Uterus (tissue), 3 donors: ENCODE measurements at regions not wholly inside any gene's neighbourhood (a gene's known extent, or its start where the extent isn't known, plus 50 kb on each side); places are given as distances from the start of the nearest gene placed in this dataset.
"Not testable (repeated sequence)": the region's sequence is repeated elsewhere in the genome, so short reads cannot be mapped to it uniquely, and the experiment has no call there.

Experiments
- DNase-seq, 2 donors: peaks; one replicate each; pipeline ENCODE4 v3.0.0-alpha.2; 2019 to 2020
- H3K27ac ChIP-seq, 2 donors: fragments of 200-600 bp; sonication (generic); 1 replicate in 1 of 2; 2 replicates in 1 of 2; pipeline ENCODE4 v1.5.1; 2016 to 2018
- H3K27me3 ChIP-seq, 2 donors: fragments of 200-600 bp; sonication (generic); one replicate each; pipeline ENCODE4 v1.5.1; 2018 to 2019; ENCODE audit warnings: control low read depth in 1 of 2
- H3K36me3 ChIP-seq, 2 donors: fragments of 200-600 bp; sonication (generic); one replicate each; pipeline ENCODE4 v1.5.1; 2019; ENCODE audit warnings: control low read depth in 1 of 2
- H3K4me1 ChIP-seq, 2 donors: fragments of 200-600 bp; sonication (generic); one replicate each; pipeline ENCODE4 v1.5.1; 2018 to 2019; ENCODE audit warnings: control low read depth in 1 of 2
- H3K4me3 ChIP-seq, 2 donors: fragments of 200-600 bp; sonication (generic); 1 replicate in 1 of 2; 2 replicates in 1 of 2; pipeline ENCODE4 v1.5.1; 2018 to 2019; ENCODE audit warnings: mild to moderate bottlenecking in 1 of 2
- H3K9me3 ChIP-seq, 2 donors: fragments of 200-600 bp; sonication (generic); one replicate each; pipeline ENCODE4 v1.5.1; 2019; ENCODE audit warnings: control low read depth in 1 of 2
- POLR2A ChIP-seq, 2 donors: fragments of 450-650 bp; IDR thresholded peaks; one replicate each; pipeline ENCODE4 v1.6.1; 2016; ENCODE audit warnings: antibody characterized with exemption in 2 of 2, mild to moderate bottlenecking in 1 of 2, moderate library complexity in 1 of 2
- intact Hi-C: fragments of 100-400 bp; cut with DNase I; formaldehyde crosslinking; loops from one replicate; pipeline ENCODE4 v1.15.1; 2023; ENCODE audit warnings: low total_unique reads
- TF ChIP-seq, protein P1 (sequence below), 4 experiments: fragments of 200-600 bp in 2 of 4; fragments of 450-650 bp in 2 of 4; sonication (generic) in 2 of 4; IDR thresholded peaks; one replicate each; pipeline ENCODE4 v1.5.1; 2016 to 2019; ENCODE audit warnings: antibody characterized with exemption in 4 of 4, mild to moderate bottlenecking in 2 of 4, moderate library complexity in 1 of 4
- donor health status: DM: yes; HTN: yes; CAD: no.

DNA sequence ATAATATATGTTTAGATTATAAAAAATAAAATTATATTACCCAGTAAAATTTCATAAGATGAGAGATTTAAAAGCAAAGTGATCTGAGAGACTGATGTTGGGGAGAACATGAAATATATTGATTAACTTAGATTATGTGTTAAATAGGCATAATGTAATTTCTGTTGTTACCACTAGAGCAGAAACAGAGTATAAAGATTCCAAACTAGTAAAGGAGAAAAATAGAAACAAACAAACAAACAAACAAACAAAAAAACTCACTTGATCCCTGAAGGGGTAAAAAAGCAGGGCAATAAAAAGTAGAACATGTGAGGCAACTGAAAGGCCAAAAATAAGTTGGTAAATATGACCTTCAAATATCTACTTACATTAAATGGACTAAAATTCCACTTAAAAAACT, 640.4 kb upstream of the RGS18 start:
- no peak for DNase-seq
- intact Hi-C loops = no loop called here
- no peaks in the 10 kb centered on the region for H3K36me3 ChIP-seq
- no peaks in the 10 kb centered on the region for H3K27me3 ChIP-seq
- TF ChIP-seq POLR2A (IDR thresholded peaks at IDR 0.05) = no peak
- TF ChIP-seq, protein P1, sequence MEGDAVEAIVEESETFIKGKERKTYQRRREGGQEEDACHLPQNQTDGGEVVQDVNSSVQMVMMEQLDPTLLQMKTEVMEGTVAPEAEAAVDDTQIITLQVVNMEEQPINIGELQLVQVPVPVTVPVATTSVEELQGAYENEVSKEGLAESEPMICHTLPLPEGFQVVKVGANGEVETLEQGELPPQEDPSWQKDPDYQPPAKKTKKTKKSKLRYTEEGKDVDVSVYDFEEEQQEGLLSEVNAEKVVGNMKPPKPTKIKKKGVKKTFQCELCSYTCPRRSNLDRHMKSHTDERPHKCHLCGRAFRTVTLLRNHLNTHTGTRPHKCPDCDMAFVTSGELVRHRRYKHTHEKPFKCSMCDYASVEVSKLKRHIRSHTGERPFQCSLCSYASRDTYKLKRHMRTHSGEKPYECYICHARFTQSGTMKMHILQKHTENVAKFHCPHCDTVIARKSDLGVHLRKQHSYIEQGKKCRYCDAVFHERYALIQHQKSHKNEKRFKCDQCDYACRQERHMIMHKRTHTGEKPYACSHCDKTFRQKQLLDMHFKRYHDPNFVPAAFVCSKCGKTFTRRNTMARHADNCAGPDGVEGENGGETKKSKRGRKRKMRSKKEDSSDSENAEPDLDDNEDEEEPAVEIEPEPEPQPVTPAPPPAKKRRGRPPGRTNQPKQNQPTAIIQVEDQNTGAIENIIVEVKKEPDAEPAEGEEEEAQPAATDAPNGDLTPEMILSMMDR (IDR thresholded peaks at IDR 0.05) = no peak
- H3K9me3 ChIP-seq = no peaks in the 10 kb centered on the region
- H3K4me1 ChIP-seq = no peaks in the 10 kb centered on the region
- no peak overlapping the region for H3K27ac ChIP-seq
- H3K4me3 ChIP-seq = no peak overlapping the region

DNA sequence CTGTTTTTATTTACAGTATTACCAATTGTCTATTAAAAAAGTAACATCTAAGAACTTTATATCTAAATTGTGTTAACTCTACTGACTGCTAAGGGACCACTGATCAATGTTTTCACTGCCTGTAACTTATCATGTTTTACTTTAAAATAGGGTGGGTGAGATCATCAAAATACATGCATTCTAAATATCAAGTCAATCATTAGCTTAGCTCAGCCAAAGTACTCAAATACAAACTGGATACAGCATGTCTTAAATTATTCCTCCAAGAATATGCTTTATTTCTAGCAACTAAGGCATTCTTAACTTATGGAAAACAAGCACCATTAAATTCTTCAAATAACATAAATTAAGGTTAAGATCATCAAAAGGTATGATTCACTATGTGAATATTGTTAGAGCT, 638.7 kb upstream of the RGS18 start:
- H3K9me3 ChIP-seq = no peaks in the 10 kb centered on the region
- TF ChIP-seq POLR2A (IDR thresholded peaks at IDR 0.05) = no peak
- TF ChIP-seq, protein P1 (IDR thresholded peaks at IDR 0.05) = no peak
- no peaks in the 10 kb centered on the region for H3K36me3 ChIP-seq
- H3K4me3 ChIP-seq = no peak overlapping the region
- no peaks in the 10 kb centered on the region for H3K4me1 ChIP-seq
- no peak for DNase-seq
- intact Hi-C loops = no loop called here
- H3K27ac ChIP-seq = no peak overlapping the region
- no peaks in the 10 kb centered on the region for H3K27me3 ChIP-seq

DNA sequence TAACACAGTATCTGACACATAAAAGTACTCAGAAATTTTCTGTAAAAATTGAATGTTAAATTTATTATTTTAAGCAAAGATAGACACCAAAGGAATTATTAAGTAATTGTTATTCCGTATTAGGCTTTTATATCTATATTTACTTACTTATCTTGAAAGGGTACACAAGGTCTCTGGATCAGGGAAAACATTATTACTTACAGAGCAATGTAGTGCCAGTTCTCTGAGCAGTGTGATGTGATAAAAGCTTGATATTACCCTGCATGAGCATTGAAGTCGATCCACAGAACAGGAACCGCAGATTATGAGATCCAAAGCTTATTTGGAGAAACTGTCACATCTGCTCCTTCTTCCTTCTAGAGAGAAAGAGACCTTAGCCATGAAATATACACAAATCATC, 637.9 kb upstream of the RGS18 start:
- no peak for DNase-seq
- Histone ChIP-seq H3K4me1 (no peaks in the 10 kb centered on the region), H3K4me3 (no peak overlapping the region), H3K27me3 (no peaks in the 10 kb centered on the region), H3K27ac (no peak overlapping the region), H3K36me3 (no peaks in the 10 kb centered on the region), H3K9me3 (no peaks in the 10 kb centered on the region)
- intact Hi-C loops = no loop called here
- TF ChIP-seq POLR2A (IDR thresholded peaks at IDR 0.05) = no peak
- TF ChIP-seq, protein P1 (IDR thresholded peaks at IDR 0.05) = no peak

DNA sequence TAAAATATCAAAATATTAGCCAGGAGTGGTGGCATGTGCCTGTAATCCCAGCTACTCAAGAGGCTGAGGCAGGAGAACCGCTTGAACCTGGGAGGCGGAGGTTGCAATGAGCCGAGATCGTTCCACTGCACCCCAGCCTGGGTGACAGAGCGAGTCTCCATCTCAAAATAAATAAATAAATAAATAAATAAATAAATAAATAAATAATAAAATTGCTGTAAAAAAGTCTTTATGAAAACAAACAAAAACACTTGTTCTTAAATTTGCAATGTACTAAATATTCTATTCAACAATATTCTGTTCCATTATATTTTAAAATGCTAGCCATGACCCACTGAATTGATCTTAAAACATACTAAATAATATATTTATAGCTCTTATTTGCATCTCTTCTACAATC, 632.3 kb upstream of the RGS18 start:
- H3K9me3 ChIP-seq, H3K27ac ChIP-seq, intact Hi-C loops, H3K4me3 ChIP-seq, H3K36me3 ChIP-seq, DNase-seq, H3K27me3 ChIP-seq, H3K4me1 ChIP-seq: not testable (repeated sequence)

DNA sequence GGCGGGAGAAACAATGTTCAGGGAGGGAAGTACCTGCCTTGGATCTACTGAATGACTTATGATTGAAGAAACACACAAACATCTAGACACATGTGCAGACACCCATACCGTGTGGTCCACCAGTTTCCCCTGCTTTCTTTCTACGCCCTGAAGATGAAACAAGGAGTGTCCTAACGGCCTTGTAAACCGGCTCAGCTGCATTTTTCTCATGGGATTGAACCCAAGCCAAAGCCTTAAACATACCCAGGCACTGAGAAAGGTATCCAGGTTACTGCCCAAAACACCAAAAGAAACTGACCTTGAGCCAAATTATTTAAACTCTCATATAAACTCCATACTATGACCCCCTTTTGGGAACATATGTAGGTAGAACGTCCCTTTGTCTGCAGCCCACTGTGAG, 630.0 kb upstream of the RGS18 start:
- DNase-seq = no peak
- Histone ChIP-seq H3K4me1 (no peaks in the 10 kb centered on the region), H3K4me3 (no peak overlapping the region), H3K36me3 (no peaks in the 10 kb centered on the region), H3K9me3 (no peaks in the 10 kb centered on the region), H3K27ac (no peak overlapping the region), H3K27me3 (no peaks in the 10 kb centered on the region)
- TF ChIP-seq POLR2A (IDR thresholded peaks at IDR 0.05) = no peak
- TF ChIP-seq, protein P1 (IDR thresholded peaks at IDR 0.05) = no peak
- intact Hi-C loops = no loop called here

DNA sequence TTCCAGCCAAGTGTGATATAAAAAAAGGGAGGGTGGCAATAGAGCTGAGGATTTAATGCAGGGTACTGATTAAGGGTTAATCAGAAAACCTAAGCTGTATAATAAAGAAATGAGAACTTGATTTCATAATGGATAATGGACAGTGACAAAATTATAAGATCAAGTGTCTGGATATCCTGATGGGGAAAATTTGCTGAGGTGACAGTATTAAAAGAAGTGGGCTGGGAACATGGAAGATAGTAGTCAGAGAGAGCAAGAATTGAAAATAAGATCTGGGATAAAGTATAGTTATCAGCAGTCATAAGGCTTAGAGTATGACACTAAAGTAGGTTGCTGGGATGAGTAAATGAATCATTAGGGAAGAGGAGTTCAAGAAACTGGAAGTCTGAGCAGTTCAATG, 627.3 kb upstream of the RGS18 start:
- DNase-seq = no peak
- Histone ChIP-seq H3K27me3 (no peaks in the 10 kb centered on the region), H3K4me3 (no peak overlapping the region), H3K9me3 (no peaks in the 10 kb centered on the region), H3K4me1 (no peaks in the 10 kb centered on the region), H3K36me3 (no peaks in the 10 kb centered on the region), H3K27ac (no peak overlapping the region)
- TF ChIP-seq, protein P1 (IDR thresholded peaks at IDR 0.05) = no peak
- TF ChIP-seq POLR2A (IDR thresholded peaks at IDR 0.05) = no peak
- intact Hi-C loops = no loop called here
